Testis (tissue), 2 donors: ENCODE measurements at regions not wholly inside any gene's neighbourhood (a gene's known extent, or its start where the extent isn't known, plus 50 kb on each side); places are given as distances from the start of the nearest gene placed in this dataset.

ENCODE experiments used
- DNase-seq: peaks from one replicate; pipeline ENCODE4 v3.0.0-alpha.2; 2019
- H3K27ac ChIP-seq, 2 donors: fragments of 200-600 bp; sonication (generic); one replicate each; pipeline ENCODE4 v1.5.1; 2019
- H3K27me3 ChIP-seq: fragments of 200-600 bp; sonication (generic); one replicate; pipeline ENCODE4 v1.5.1; 2019
- H3K36me3 ChIP-seq: fragments of 200-600 bp; sonication (generic); one replicate; pipeline ENCODE4 v1.5.1; 2017; ENCODE audit warnings: low read depth; ENCODE audit errors: missing control alignments
- H3K4me1 ChIP-seq: fragments of 200-600 bp; sonication (generic); one replicate; pipeline ENCODE4 v1.5.1; 2019
- H3K4me3 ChIP-seq, 2 donors: fragments of 200-600 bp; sonication (generic); one replicate each; pipeline ENCODE4 v1.5.1; 2017 to 2019
- H3K9me3 ChIP-seq: fragments of 200-600 bp; sonication (generic); one replicate; pipeline ENCODE4 v1.5.1; 2017
- POLR2A ChIP-seq: fragments of 450-650 bp; IDR thresholded peaks from one replicate; pipeline ENCODE4 v1.6.1; 2017; ENCODE audit warnings: antibody characterized with exemption, mild to moderate bottlenecking, moderate library complexity
- WGBS, 2 donors: methylation state at CpG; one replicate each; pipeline ENCODE4 v1.1.5; 2018; 5-methylcytosine and 5-hydroxymethylcytosine counted together
- intact Hi-C: fragments of 100-400 bp; cut with DNase I; formaldehyde crosslinking; loops from one replicate; pipeline ENCODE4 v1.15.1; 2023; ENCODE audit warnings: low total_unique reads
- TF ChIP-seq, protein P1 (sequence below), 3 experiments: fragments of 450-650 bp in 2 of 3; fragments of 200-600 bp in 1 of 3; sonication (generic) in 1 of 3; IDR thresholded peaks; one replicate each; pipeline ENCODE4 v1.5.1; 2016 to 2019; ENCODE audit warnings: antibody characterized with exemption in 3 of 3, mild to moderate bottlenecking in 2 of 3, moderate library complexity in 1 of 3

DNA sequence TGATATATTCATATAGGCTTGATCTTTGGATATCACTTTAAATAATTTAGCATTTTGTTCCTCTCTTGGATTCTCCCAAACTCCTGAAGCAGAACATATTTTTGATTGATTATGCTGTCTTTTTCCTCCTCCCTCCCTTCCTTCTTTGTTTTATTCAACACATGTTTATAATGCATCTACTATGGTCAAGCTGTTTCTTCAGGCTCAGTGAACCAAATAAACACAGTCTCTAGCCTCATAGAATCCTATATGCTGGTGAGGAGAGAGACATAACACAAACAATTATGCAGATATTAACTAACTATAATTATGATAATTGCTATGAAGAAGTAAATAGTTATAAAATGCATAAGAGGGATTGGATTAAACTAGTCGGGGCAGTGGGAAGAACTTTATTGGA, 1023.6 kb upstream of the RAG2 start:
- Histone ChIP-seq H3K27ac (no peak overlapping the region), H3K4me1 (no peaks in the 10 kb centered on the region), H3K27me3 (no peaks in the 10 kb centered on the region), H3K9me3 (no peaks in the 10 kb centered on the region), H3K36me3 (no peaks in the 10 kb centered on the region), H3K4me3 (no peak overlapping the region)
- DNase-seq = no peak
- WGBS, 2 donors = 74 to 89% methylated on average over 1 of the region's 1 CpG
- intact Hi-C loops = no loop called here
- TF ChIP-seq, protein P1, sequence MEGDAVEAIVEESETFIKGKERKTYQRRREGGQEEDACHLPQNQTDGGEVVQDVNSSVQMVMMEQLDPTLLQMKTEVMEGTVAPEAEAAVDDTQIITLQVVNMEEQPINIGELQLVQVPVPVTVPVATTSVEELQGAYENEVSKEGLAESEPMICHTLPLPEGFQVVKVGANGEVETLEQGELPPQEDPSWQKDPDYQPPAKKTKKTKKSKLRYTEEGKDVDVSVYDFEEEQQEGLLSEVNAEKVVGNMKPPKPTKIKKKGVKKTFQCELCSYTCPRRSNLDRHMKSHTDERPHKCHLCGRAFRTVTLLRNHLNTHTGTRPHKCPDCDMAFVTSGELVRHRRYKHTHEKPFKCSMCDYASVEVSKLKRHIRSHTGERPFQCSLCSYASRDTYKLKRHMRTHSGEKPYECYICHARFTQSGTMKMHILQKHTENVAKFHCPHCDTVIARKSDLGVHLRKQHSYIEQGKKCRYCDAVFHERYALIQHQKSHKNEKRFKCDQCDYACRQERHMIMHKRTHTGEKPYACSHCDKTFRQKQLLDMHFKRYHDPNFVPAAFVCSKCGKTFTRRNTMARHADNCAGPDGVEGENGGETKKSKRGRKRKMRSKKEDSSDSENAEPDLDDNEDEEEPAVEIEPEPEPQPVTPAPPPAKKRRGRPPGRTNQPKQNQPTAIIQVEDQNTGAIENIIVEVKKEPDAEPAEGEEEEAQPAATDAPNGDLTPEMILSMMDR (IDR thresholded peaks at IDR 0.05) = no peak
- TF ChIP-seq POLR2A = no peak

DNA sequence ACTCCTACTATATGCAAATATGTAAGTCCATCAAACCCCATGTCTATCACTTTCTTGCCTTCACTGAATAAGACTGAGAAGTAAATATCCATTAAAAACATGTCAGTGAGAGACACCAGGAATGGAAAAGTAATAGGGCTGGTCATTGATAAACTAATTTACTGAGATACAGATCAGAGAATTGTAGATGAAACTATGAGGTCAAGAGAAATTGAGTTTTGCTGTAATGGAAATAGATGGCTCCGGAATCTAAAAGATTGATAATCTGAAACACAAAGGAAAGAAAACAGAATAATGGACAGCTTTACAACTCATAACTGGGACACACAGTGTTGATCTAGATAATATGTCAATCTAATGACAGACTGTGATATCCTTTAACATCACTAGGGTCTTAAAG, 1018.3 kb upstream of the RAG2 start:
- Histone ChIP-seq H3K27me3 (no peaks in the 10 kb centered on the region), H3K4me3 (no peak overlapping the region), H3K9me3 (no peaks in the 10 kb centered on the region), H3K36me3 (no peaks in the 10 kb centered on the region), H3K4me1 (no peaks in the 10 kb centered on the region), H3K27ac (no peak overlapping the region)
- no peak for TF ChIP-seq POLR2A
- TF ChIP-seq, protein P1 (IDR thresholded peaks at IDR 0.05) = no peak
- intact Hi-C loops = no loop called here
- 95 to 97% methylated on average over 1 of the region's 1 CpG for WGBS, 2 donors
- DNase-seq = no peak

DNA sequence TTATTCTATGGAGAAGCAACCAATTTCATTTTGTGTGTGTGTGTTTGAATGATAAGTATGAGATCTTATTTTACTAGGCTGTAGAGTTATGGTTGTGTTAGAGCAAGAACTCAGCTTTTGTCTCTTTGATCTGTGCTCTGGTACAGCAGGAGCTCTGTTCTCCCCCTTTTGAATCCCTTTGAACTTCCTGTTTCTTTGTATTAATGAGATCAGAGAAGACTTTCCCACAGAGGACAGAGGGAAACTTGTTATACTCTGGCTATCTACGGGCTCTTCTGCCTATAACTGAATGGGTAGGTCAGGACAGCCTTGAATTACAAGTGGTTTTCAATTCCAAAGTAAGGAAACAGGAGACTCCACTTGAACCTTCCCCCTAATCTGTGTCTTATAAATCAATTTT, 1015.0 kb upstream of the RAG2 start:
- no peaks in the 10 kb centered on the region for H3K27me3 ChIP-seq
- TF ChIP-seq, protein P1 (IDR thresholded peaks at IDR 0.05) = no peak
- TF ChIP-seq POLR2A = no peak
- no peak overlapping the region for H3K4me3 ChIP-seq
- H3K36me3 ChIP-seq = no peaks in the 10 kb centered on the region
- H3K27ac ChIP-seq = no peak overlapping the region
- H3K4me1 ChIP-seq = no peaks in the 10 kb centered on the region
- 27 to 41% methylated on average over 1 of the region's 1 CpG for WGBS, 2 donors
- intact Hi-C loops = no loop called here
- no peak for DNase-seq
- no peaks in the 10 kb centered on the region for H3K9me3 ChIP-seq

DNA sequence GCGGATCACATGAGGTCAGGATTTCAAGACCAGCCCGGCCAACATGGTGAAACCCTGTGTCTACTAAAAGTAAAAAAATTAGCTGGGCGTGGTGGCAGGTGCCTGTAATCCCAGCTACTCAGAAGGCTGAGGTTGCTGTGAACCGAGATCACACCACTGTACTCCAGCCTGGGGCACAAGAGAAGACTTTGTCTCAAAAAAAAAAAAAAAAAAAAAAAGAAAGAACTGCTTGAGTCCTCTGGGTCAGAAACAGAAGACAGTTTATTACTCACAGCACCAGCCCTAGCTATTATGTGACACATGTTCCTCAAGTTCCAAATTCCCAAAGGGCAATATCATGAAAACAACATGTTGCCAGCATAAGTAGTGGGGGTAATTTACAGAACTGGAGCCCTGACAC, 1014.1 kb upstream of the RAG2 start:
- no peaks in the 10 kb centered on the region for H3K27me3 ChIP-seq
- no peak for DNase-seq
- intact Hi-C loops = no loop called here

DNA sequence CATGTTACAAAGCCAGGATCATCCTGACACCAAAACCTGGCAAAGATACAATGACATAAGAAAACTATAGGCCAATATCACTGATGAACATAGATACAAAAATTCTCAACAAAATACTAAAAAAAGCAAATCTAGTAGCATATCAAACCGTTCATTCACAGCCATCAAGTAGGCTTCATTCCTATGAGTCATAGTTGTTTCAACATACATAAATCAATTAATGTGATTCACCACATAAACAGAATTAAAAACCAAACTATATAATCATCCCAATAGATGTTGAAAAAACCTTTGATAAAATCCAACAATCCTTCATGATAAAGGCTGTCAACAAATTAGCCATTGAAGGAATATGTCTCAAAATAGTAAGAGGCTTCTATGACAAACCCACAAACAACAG, 1007.2 kb upstream of the RAG2 start:
- H3K36me3 ChIP-seq = no peaks in the 10 kb centered on the region
- intact Hi-C loops = no loop called here
- H3K4me3 ChIP-seq = no peak overlapping the region
- TF ChIP-seq POLR2A = no peak
- TF ChIP-seq, protein P1 (IDR thresholded peaks at IDR 0.05) = no peak
- no peaks in the 10 kb centered on the region for H3K27me3 ChIP-seq
- no peaks in the 10 kb centered on the region for H3K9me3 ChIP-seq
- WGBS, 2 donors = 80% methylated on average over 1 of the region's 1 CpG
- DNase-seq = no peak
- no peak overlapping the region for H3K27ac ChIP-seq
- no peaks in the 10 kb centered on the region for H3K4me1 ChIP-seq

More for the DNA sequence above, 1014.1 kb upstream of the RAG2 start:
- no peaks in the 10 kb centered on the region for H3K4me1 ChIP-seq
- TF ChIP-seq POLR2A = no peak
- H3K36me3 ChIP-seq = no peaks in the 10 kb centered on the region
- H3K9me3 ChIP-seq = no peaks in the 10 kb centered on the region
- WGBS, 2 donors = 91 to 96% methylated on average over 4 of the region's 4 CpGs
- H3K27ac ChIP-seq = no peak overlapping the region
- no peak overlapping the region for H3K4me3 ChIP-seq
